ENCODE measurements at regions not wholly inside any gene's neighbourhood (a gene's known extent, or its start where the extent isn't known, plus 50 kb on each side); places are given as distances from the start of the nearest gene placed in this dataset.

GRCh38 chr5:72733810-72734209, 82.7 kb upstream of the TNPO1 start:
- no peak for DNase-seq (ENCODE audit: low read depth)
- H3K4me3 ChIP-seq (ENCODE audit: low read depth, low read length) = no peak overlapping the region
- TF ChIP-seq CTCF (IDR thresholded peaks at IDR 0.05; ENCODE audit: control insufficient read depth, extremely low read depth, insufficient read depth) = no peak

GRCh38 chr5:72723581-72723980, 92.9 kb upstream of the TNPO1 start:
- no peak for DNase-seq (ENCODE audit: low read depth)
- no peak for TF ChIP-seq CTCF (IDR thresholded peaks at IDR 0.05; ENCODE audit: control insufficient read depth, extremely low read depth, insufficient read depth)
- no peak overlapping the region for H3K4me3 ChIP-seq (ENCODE audit: low read depth, low read length)

GRCh38 chr5:72722792-72723452, 93.5 kb upstream of the TNPO1 start:
- TF ChIP-seq CTCF (IDR thresholded peaks at IDR 0.05; ENCODE audit: control insufficient read depth, extremely low read depth, insufficient read depth) = no peak
- no peak for DNase-seq (ENCODE audit: low read depth)
- H3K4me3 ChIP-seq (ENCODE audit: low read depth, low read length) = no peak overlapping the region

- no peak for DNase-seq (ENCODE audit: low read depth)
- no peak for TF ChIP-seq CTCF (IDR thresholded peaks at IDR 0.05; ENCODE audit: control insufficient read depth, extremely low read depth, insufficient read depth)
- no peak overlapping the region for H3K4me3 ChIP-seq (ENCODE audit: low read depth, low read length)
These were observed 94.6 kb upstream of the TNPO1 start for GRCh38 chr5:72721844-72722243.

GRCh38 chr5:72720205-72720604, 96.3 kb upstream of the TNPO1 start:
- DNase-seq (ENCODE audit: low read depth) = no peak
- H3K4me3 ChIP-seq (ENCODE audit: low read depth, low read length) = no peak overlapping the region
- TF ChIP-seq CTCF (IDR thresholded peaks at IDR 0.05; ENCODE audit: control insufficient read depth, extremely low read depth, insufficient read depth) = no peak

- TF ChIP-seq CTCF (IDR thresholded peaks at IDR 0.05; ENCODE audit: control insufficient read depth, extremely low read depth, insufficient read depth) = no peak
- no peak for DNase-seq (ENCODE audit: low read depth)
- no peak overlapping the region for H3K4me3 ChIP-seq (ENCODE audit: low read depth, low read length)
These were observed 105.1 kb upstream of the TNPO1 start for GRCh38 chr5:72711351-72711750.

GRCh38 chr5:72709341-72709740, 107.1 kb upstream of the TNPO1 start:
- DNase-seq (ENCODE audit: low read depth) = no peak
- no peak overlapping the region for H3K4me3 ChIP-seq (ENCODE audit: low read depth, low read length)
- TF ChIP-seq CTCF (IDR thresholded peaks at IDR 0.05; ENCODE audit: control insufficient read depth, extremely low read depth, insufficient read depth) = no peak
